Epithelial cell of esophagus (primary cell): ENCODE measurements at regions not wholly inside any gene's neighbourhood (a gene's known extent, or its start where the extent isn't known, plus 50 kb on each side); places are given as distances from the start of the nearest gene placed in this dataset.

Experiments
- DNase-seq: peaks from one replicate; pipeline ENCODE4 v3.0.0; 2010; ENCODE audit warnings: low read depth
- H3K4me3 ChIP-seq: 2 replicates; pipeline ENCODE4 v1.5.1; 2011; ENCODE audit warnings: mild to moderate bottlenecking, low read length, control low read depth
- CTCF ChIP-seq: IDR thresholded peaks from 2 replicates; pipeline ENCODE4 v1.5.1; 2011; ENCODE audit warnings: low read depth, mild to moderate bottlenecking, low read length, control low read depth, inconsistent platforms; ENCODE audit not compliant: insufficient read depth; ENCODE audit errors: missing control alignments

GRCh38 chr14:105887692-105888091 lies 361.3 kb downstream of the TMEM121 start:
- TF ChIP-seq CTCF = no peak
- DNase-seq = no peak
- H3K4me3 ChIP-seq = no peak overlapping the region

- no peak for TF ChIP-seq CTCF
- H3K4me3 ChIP-seq = no peak overlapping the region
- DNase-seq = no peak
Measured at GRCh38 chr14:105888151-105888550, 361.8 kb downstream of the TMEM121 start.

- DNase-seq = no peak
- no peak for TF ChIP-seq CTCF
- H3K4me3 ChIP-seq = no peak overlapping the region
Measured at GRCh38 chr14:105888784-105889665, 362.6 kb downstream of the TMEM121 start.

- no peak for TF ChIP-seq CTCF
- H3K4me3 ChIP-seq = no peak overlapping the region
- no peak for DNase-seq
Measured at GRCh38 chr14:105889666-105890473, 363.5 kb downstream of the TMEM121 start.

GRCh38 chr14:105890474-105891220 lies 364.3 kb downstream of the TMEM121 start:
- no peak for DNase-seq
- no peak for TF ChIP-seq CTCF
- no peak overlapping the region for H3K4me3 ChIP-seq

- no peak overlapping the region for H3K4me3 ChIP-seq
- no peak for TF ChIP-seq CTCF
- no peak for DNase-seq
Measured at GRCh38 chr14:105891221-105891602, 364.8 kb downstream of the TMEM121 start.
